DMS 273 treated with DMSO at 0.1 percent for 48 hours (cell line): ENCODE measurements at regions not wholly inside any gene's neighbourhood (a gene's known extent, or its start where the extent isn't known, plus 50 kb on each side); places are given as distances from the start of the nearest gene placed in this dataset.
"Not testable (repeated sequence)": the region's sequence is repeated elsewhere in the genome, so short reads cannot be mapped to it uniquely, and the experiment has no call there.

Source experiments
- DNase-seq: peaks from one replicate; lab custom pipeline; 2025; lab: John Stamatoyannopoulos, UW

GRCh38 chr12:24507827-24508226 lies 441.1 kb downstream of the BCAT1 start:
- no peak for DNase-seq

GRCh38 chr12:24505366-24506015 lies 443.4 kb downstream of the BCAT1 start:
- no peak for DNase-seq

GRCh38 chr12:24503477-24503876 lies 445.4 kb downstream of the BCAT1 start:
- not testable (repeated sequence) for DNase-seq

GRCh38 chr12:24500831-24501230 lies 448.1 kb downstream of the BCAT1 start:
- no peak for DNase-seq

- DNase-seq: no peak
These were observed 448.5 kb downstream of the BCAT1 start for GRCh38 chr12:24500421-24500820.

- DNase-seq: no peak
These were observed 449.5 kb downstream of the BCAT1 start for GRCh38 chr12:24499151-24500146.

- no peak for DNase-seq
These were observed 452.1 kb downstream of the BCAT1 start for GRCh38 chr12:24496755-24497154.

GRCh38 chr12:24494401-24494800 lies 454.5 kb downstream of the BCAT1 start:
- no peak for DNase-seq

- DNase-seq: no peak
These were observed 456.9 kb downstream of the BCAT1 start for GRCh38 chr12:24491968-24492367.

GRCh38 chr12:24489939-24490338 lies 459.0 kb downstream of the BCAT1 start:
- DNase-seq: no peak

- DNase-seq: no peak
These were observed 459.8 kb downstream of the BCAT1 start for GRCh38 chr12:24488906-24489619.

GRCh38 chr12:24488091-24488596 lies 460.8 kb downstream of the BCAT1 start:
- DNase-seq: no peak

GRCh38 chr12:24487606-24488005 lies 461.3 kb downstream of the BCAT1 start:
- DNase-seq: no peak

GRCh38 chr12:24483732-24484131 lies 465.2 kb downstream of the BCAT1 start:
- DNase-seq: no peak

GRCh38 chr12:24482882-24483604 lies 465.9 kb downstream of the BCAT1 start:
- DNase-seq: no peak

GRCh38 chr12:24482044-24482443 lies 466.9 kb downstream of the BCAT1 start:
- no peak for DNase-seq

- DNase-seq: no peak
These were observed 468.0 kb downstream of the BCAT1 start for GRCh38 chr12:24480766-24481449.

- no peak for DNase-seq
These were observed 469.8 kb downstream of the BCAT1 start for GRCh38 chr12:24479131-24479530.

GRCh38 chr12:24478254-24478653 lies 470.6 kb downstream of the BCAT1 start:
- no peak for DNase-seq

GRCh38 chr12:24476310-24476709 lies 472.6 kb downstream of the BCAT1 start:
- DNase-seq: no peak

- DNase-seq: no peak
These were observed 473.6 kb downstream of the BCAT1 start for GRCh38 chr12:24475337-24475736.
